ENCODE measurements at regions not wholly inside any gene's neighbourhood (a gene's known extent, or its start where the extent isn't known, plus 50 kb on each side); places are given as distances from the start of the nearest gene placed in this dataset.

GRCh38 chr7:33813331-33813730 is 92.0 kb upstream of the BMPER start:
- Mint-ChIP-seq H3K9me3 (ENCODE audit: insufficient read depth) (no peaks in the 10 kb centered on the region), H3K4me1 (no peaks in the 10 kb centered on the region), H3K27me3 (peaks cover 9% of the 10 kb centered on the region), H3K27ac (no peak overlapping the region), H3K4me3 (no peak overlapping the region)
- Histone ChIP-seq H4K20me1 (ENCODE audit: control insufficient read depth, insufficient read depth, low read length, poor library complexity, severe bottlenecking) (no peaks in the 10 kb centered on the region), H3K36me3 (replicated peaks in 1 of 2; ENCODE audit: control extremely low read depth in 1 of 2, control insufficient read depth in 1 of 2, extremely low read depth in 1 of 2, insufficient read depth in 2 of 2, low read length in 1 of 2) (no peaks in the 10 kb centered on the region), H3K79me2 (ENCODE audit: control insufficient read depth, insufficient read depth, low read length) (no peaks in the 10 kb centered on the region), H3K9me3 (ENCODE audit: control extremely low read depth in 1 of 3, control insufficient read depth in 2 of 3, insufficient read depth in 1 of 3, low read length in 2 of 3) (no peaks in the 10 kb centered on the region), H3K27ac (ENCODE audit: low read length in 2 of 2) (no peak overlapping the region), H3K4me3 (ENCODE audit: control extremely low read depth in 1 of 5, extremely low read depth in 1 of 5, insufficient read depth in 1 of 5, low read depth in 2 of 5, low read length in 4 of 5) (no peak overlapping the region), H2AFZ (ENCODE audit: insufficient read depth, low read depth, low read length, poor library complexity, severe bottlenecking) (no peak overlapping the region), H3K4me2 (replicated peaks; ENCODE audit: low read depth, low read length, poor library complexity, severe bottlenecking) (no peak overlapping the region), H3K4me1 (ENCODE audit: control insufficient read depth in 2 of 2, insufficient read depth in 2 of 2, low read length in 2 of 2) (no peaks in the 10 kb centered on the region), H3K27me3 (replicated peaks in 1 of 4; ENCODE audit: control extremely low read depth in 1 of 4, control insufficient read depth in 3 of 4, insufficient read depth in 4 of 4, low read length in 3 of 4) (no peaks in the 10 kb centered on the region), H3K9ac (ENCODE audit: low read length) (no peak overlapping the region)
- ATAC-seq (ENCODE audit: low read depth) (no peak), DNase-seq (no peak)
- ChIA-PET CTCF (no interaction called here), POLR2A (no interaction called here)
- intact Hi-C loops (cut with micrococcal nuclease): no loop called here
- no peak for TF ChIP-seq EZH2 (IDR thresholded peaks at IDR 0.05; ENCODE audit: borderline replicate concordance, insufficient read depth, low read depth, low read length, poor library complexity, severe bottlenecking)
- TF ChIP-seq, protein P1, sequence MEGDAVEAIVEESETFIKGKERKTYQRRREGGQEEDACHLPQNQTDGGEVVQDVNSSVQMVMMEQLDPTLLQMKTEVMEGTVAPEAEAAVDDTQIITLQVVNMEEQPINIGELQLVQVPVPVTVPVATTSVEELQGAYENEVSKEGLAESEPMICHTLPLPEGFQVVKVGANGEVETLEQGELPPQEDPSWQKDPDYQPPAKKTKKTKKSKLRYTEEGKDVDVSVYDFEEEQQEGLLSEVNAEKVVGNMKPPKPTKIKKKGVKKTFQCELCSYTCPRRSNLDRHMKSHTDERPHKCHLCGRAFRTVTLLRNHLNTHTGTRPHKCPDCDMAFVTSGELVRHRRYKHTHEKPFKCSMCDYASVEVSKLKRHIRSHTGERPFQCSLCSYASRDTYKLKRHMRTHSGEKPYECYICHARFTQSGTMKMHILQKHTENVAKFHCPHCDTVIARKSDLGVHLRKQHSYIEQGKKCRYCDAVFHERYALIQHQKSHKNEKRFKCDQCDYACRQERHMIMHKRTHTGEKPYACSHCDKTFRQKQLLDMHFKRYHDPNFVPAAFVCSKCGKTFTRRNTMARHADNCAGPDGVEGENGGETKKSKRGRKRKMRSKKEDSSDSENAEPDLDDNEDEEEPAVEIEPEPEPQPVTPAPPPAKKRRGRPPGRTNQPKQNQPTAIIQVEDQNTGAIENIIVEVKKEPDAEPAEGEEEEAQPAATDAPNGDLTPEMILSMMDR (IDR thresholded peaks at IDR 0.05): no peak
- WGBS (ENCODE audit: insufficient coverage): 100% methylated on average over 1 of the region's 4 CpGs

- intact Hi-C loops (cut with micrococcal nuclease): no loop called here
- Histone ChIP-seq H3K27me3 (replicated peaks in 1 of 4; ENCODE audit: control extremely low read depth in 1 of 4, control insufficient read depth in 3 of 4, insufficient read depth in 4 of 4, low read length in 3 of 4) (no peaks in the 10 kb centered on the region), H3K36me3 (replicated peaks in 1 of 2; ENCODE audit: control extremely low read depth in 1 of 2, control insufficient read depth in 1 of 2, extremely low read depth in 1 of 2, insufficient read depth in 2 of 2, low read length in 1 of 2) (no peaks in the 10 kb centered on the region), H3K27ac (ENCODE audit: low read length in 2 of 2) (no peak overlapping the region), H3K79me2 (ENCODE audit: control insufficient read depth, insufficient read depth, low read length) (no peaks in the 10 kb centered on the region), H4K20me1 (ENCODE audit: control insufficient read depth, insufficient read depth, low read length, poor library complexity, severe bottlenecking) (no peaks in the 10 kb centered on the region), H3K9ac (ENCODE audit: low read length) (no peak overlapping the region), H3K4me1 (ENCODE audit: control insufficient read depth in 2 of 2, insufficient read depth in 2 of 2, low read length in 2 of 2) (no peaks in the 10 kb centered on the region), H3K4me2 (replicated peaks; ENCODE audit: low read depth, low read length, poor library complexity, severe bottlenecking) (no peak overlapping the region), H3K9me3 (ENCODE audit: control extremely low read depth in 1 of 3, control insufficient read depth in 2 of 3, insufficient read depth in 1 of 3, low read length in 2 of 3) (no peaks in the 10 kb centered on the region), H3K4me3 (ENCODE audit: control extremely low read depth in 1 of 5, extremely low read depth in 1 of 5, insufficient read depth in 1 of 5, low read depth in 2 of 5, low read length in 4 of 5) (no peak overlapping the region), H2AFZ (ENCODE audit: insufficient read depth, low read depth, low read length, poor library complexity, severe bottlenecking) (no peak overlapping the region)
- POLR2A ChIA-PET: no interaction called here
- Mint-ChIP-seq H3K4me1 (no peaks in the 10 kb centered on the region), H3K27ac (no peak overlapping the region), H3K27me3 (peaks cover 9% of the 10 kb centered on the region), H3K9me3 (ENCODE audit: insufficient read depth) (no peaks in the 10 kb centered on the region), H3K4me3 (no peak overlapping the region)
- no peak for DNase-seq
- 13% methylated on average over 3 of the region's 6 CpGs for WGBS (ENCODE audit: insufficient coverage)
- no peak for ATAC-seq (ENCODE audit: low read depth)
- TF ChIP-seq, protein P1 (IDR thresholded peaks at IDR 0.05): no peak
- no peak for TF ChIP-seq EZH2 (IDR thresholded peaks at IDR 0.05; ENCODE audit: borderline replicate concordance, insufficient read depth, low read depth, low read length, poor library complexity, severe bottlenecking)
- CTCF ChIA-PET: no interaction called here
Observed at GRCh38 chr7:33814400-33814799, 90.9 kb upstream of the BMPER start.
